NCI-H526 (cell line): ENCODE measurements at regions not wholly inside any gene's neighbourhood (a gene's known extent, or its start where the extent isn't known, plus 50 kb on each side); places are given as distances from the start of the nearest gene placed in this dataset.
"Not testable (repeated sequence)": the region's sequence is repeated elsewhere in the genome, so short reads cannot be mapped to it uniquely, and the experiment has no call there.

ENCODE experiments used
- DNase-seq, 2 experiments: peaks; one replicate each; lab custom pipeline; 2025; lab: John Stamatoyannopoulos, UW

DNA sequence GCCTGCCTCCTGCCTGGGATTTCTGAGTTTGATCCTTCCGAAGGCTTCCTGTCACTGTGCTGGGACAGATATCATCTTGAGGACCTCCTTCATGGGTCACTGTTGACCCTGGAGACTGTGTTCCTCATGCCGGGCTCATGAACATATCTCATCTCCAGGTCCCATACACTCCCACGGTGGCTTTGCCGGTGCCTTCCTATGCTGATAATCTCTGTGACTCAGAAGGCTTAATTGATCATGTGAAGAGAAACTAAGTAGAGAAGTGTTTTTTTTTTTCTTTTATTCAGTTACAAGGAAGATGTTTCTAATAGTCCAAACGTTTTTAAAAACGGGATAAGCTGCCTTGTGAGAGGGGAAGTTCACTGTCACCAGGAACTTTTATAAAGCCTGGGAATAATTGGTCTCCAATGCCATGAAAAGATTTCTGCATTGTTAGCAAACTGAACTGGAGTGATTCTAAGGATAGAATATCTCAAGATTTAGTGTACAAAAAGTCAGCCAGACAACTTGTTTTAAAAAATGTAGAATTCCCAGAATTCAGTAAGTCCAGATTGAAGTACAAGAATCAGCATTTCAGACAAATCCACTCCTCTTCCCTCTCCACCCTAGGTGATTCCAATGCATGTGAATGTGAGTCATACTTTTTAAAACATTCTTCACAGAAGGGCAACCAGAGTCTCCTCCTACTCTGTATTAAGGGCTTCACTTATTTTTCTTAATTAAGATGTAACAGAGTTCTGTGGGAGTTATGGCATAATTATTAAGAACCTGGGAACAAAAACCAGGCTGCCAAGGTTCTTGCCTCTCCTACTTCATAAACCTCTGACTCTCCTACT lies 139.8 kb upstream of the LGR5 start:
- no peak for DNase-seq

GRCh38 chr12:71297930-71298329 lies 140.1 kb upstream of the TSPAN8 start:
- no peak for DNase-seq

GRCh38 chr12:71295953-71296352 lies 138.2 kb upstream of the TSPAN8 start:
- no peak for DNase-seq

GRCh38 chr12:71291746-71292145 lies 133.9 kb upstream of the TSPAN8 start:
- DNase-seq = no peak

DNA sequence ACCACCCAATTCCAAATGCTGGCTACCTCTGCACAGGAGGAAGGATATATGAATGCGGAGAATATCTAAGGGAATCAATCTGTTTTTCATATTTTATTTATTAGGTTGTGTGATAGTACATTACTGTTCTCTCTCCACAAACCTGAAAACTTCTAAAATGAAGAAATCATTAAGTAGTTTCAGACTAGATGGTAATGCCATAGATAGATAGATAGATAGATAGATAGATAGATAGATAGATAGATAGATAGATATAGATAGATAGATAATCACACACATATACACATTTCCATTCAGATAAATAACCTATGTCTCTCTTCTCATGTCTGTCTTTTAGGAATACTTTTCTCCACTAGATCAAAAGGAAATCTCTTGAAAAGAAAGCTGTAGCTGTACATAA lies 126.1 kb upstream of the TSPAN8 start:
- no peak for DNase-seq

DNA sequence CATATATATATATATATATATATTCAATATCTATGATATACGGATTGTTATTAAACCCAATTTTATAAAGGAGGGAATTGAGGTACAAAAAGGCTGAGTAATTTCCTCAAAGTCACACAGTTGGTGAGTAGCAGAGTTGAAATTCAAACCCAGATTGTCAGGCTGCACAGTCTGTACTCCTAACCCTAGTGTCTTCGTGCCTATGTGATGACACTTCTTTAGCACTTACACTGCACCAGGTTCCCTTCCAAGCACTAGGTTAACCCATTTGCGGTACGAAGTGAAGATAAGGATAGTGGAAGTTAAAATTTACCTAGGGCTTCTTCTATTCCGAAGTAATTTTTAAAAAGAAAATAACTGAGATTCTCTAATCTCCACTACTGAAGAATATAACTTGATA lies 125.1 kb upstream of the TSPAN8 start:
- DNase-seq = no peak

- DNase-seq = no peak
Measured at GRCh38 chr12:71282020-71282419, 124.2 kb upstream of the TSPAN8 start.

GRCh38 chr12:71281425-71281824 lies 123.6 kb upstream of the TSPAN8 start:
- DNase-seq = no peak

DNA sequence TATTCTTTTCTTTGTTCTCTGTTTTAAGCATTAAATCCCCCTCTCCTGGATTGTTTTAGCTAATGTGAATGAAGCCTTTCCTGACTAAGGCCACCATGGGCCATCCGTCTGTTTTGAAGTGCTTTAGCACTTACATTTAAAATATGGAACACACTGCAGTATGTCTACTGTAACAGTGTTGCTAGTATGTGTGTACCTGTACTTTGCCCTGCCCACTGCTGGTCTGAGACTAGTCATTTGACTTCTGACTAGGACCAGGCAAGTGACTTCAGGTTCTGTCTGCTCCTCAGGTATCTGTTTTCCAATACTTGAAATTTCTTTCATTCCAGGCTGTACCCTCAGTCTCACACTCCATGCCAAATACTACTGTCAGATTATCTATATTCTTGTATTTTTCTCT lies 120.1 kb upstream of the TSPAN8 start:
- DNase-seq = no peak

DNA sequence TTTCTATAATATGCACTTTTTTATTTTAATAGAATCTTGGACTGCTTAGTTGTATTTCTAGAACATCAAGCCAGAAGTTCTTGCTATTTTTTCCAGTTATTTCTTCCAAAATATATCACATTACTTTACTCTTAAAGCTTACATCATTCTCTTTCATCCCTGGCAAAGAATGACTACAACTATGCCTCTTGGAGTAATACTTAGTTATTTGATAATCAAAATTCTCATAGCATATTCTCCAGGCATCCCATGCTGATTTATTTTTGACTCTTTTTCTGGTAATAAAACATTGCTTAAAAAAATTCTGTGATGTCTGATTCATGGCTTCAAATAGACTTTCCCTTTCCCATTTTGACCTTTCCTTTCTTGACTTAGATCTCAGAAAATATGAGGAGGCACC lies 118.7 kb upstream of the TSPAN8 start:
- no peak for DNase-seq

- not testable (repeated sequence) for DNase-seq
Measured at GRCh38 chr12:71270794-71271193, 113.0 kb upstream of the TSPAN8 start.

DNA sequence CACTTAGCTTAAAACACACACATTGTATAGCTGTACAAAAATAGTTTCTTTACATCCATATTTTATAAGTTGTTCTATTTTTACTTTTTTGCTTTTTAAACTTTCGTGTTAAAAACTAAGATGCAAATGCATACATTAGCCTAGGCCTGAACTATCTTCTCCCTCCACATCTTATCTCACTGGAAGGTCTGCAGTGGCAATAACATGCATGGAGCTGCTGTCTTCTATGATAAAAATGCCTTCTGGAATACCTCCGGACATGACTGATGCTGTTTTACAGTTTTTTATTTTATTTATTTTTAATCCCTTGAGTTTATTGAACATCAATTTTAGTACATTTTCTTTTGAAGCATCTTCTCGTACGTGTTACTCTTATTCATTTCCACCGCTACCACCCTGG lies 112.3 kb upstream of the TSPAN8 start:
- no peak for DNase-seq

DNA sequence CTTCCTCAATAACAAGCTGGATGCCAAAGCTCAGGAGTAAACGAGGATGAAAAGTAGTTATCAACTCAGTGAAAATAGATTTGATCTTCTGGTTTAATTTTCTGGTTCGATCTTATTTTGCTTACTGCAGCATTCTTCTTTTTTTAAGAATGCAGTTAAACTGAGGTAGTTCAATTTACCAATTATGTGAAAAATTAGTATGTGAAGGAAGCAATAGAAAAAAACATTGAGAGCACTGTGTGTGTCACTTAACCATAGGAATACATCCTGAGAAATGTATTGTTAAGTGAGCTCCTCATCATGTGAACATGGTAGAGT lies 111.4 kb upstream of the TSPAN8 start:
- DNase-seq = no peak

- DNase-seq = no peak
Measured at GRCh38 chr12:71268598-71269280, 110.9 kb upstream of the TSPAN8 start.

DNA sequence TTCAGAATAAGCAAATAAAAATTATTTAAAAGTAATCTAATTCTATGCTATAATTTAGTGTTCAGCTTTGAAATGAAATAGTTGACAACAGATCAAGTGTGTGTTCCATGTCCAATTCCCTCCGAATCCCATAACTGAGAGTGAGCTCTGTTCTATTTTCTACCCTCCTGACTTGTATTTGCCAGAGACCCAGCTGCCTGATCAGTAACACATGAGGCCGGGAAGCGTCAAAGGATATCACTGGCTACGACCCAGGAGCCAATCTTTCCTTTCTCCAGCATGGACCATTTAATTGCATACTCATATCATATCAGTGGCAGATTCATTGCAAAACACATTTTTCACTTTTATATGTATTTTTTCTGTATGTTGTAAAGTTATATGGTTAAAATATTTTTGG lies 108.8 kb upstream of the TSPAN8 start:
- DNase-seq = no peak

DNA sequence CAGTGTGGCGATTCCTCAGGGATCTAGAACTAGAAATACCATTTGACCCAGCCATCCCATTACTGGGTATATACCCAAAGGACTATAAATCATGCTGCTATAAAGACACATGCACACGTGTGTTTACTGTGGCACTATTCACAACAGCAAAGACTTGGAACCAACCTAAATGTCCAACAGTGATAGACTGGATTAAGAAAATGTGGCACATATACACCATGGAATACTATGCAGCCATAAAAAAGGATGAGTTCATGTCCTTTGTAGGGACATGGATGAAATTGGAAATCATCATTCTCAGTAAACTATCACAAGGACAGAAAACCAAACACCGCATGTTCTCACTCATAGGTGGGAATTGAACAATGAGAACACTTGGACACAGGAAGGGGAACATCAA lies 107.9 kb upstream of the TSPAN8 start:
- not testable (repeated sequence) for DNase-seq

DNA sequence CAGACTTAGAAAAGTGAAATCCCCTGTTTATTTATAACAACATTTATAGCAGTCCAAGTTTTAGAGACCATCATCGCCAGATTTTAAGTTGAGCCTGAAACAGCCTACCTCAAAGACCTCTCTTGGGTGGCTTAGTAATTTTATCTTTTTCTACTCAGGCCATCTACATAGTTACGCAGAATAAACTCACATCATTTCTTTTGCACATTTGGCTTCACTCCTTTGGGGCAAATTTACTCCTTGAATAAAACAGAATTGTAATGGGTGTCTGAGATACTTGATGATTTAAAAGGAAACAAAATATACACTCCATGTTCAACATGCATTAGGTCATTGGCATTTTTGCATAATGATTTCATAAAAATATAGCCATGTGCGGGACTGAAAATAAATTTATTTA lies 104.7 kb upstream of the TSPAN8 start:
- no peak for DNase-seq

DNA sequence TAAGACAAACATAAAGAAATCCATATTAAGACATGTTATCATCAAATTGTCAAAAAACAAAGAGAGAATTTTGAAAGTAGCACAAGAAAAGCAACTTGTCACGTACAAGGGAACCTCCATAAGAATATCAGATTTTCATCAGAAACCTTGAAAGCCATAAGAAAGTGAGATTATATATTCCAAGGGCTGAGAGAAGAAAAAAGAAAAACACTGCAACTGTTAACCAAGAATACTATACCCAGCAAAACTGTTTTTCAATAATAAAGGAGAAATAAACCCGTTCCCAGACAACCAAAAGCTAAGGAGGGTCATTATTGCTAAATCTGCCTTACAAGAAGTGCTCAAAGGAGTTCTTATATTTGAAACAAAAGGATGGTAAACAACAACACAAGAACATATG lies 94.7 kb upstream of the TSPAN8 start:
- DNase-seq = no peak

DNA sequence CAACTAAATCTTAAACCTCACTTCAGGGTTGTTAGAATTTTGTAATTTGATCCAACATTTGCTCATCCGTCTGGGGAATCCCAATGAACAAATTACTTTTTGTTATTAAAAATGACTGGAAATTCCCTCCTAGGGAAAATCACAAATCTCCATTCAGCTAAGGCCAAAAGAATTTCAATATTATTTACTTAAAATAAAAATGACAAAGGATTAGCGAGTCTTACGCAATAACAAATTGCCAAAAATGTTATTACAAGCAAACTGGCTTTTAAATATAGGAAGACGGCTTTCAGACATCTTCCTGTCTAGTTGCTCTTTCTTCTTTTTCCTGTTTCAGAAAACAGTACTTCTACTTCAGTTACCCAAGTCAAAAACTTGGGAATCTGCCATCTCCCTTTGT lies 92.4 kb upstream of the TSPAN8 start:
- no peak for DNase-seq

GRCh38 chr12:71243370-71243769 lies 85.6 kb upstream of the TSPAN8 start:
- no peak for DNase-seq

DNA sequence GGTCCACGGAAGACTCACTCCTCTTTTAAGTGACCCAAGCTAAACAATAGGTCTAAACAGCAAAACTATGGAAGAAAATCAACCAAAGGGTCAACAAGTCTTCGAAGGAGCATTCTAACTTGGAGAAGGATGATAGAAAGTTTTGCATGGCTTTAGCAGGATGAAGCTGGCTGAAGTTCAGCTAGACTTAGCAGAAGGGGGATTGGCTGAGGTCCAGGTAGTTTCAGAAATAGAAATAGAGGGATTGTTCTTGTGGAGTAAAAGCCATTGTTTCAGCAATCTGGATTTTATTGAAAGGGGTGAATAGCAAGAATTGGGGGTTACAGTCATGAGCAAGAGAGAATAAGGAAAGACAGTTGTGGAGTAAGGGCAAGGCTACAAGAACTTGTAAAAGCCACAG lies 84.7 kb upstream of the TSPAN8 start:
- no peak for DNase-seq

GRCh38 chr12:71240946-71241345 lies 83.1 kb upstream of the TSPAN8 start:
- no peak for DNase-seq

DNA sequence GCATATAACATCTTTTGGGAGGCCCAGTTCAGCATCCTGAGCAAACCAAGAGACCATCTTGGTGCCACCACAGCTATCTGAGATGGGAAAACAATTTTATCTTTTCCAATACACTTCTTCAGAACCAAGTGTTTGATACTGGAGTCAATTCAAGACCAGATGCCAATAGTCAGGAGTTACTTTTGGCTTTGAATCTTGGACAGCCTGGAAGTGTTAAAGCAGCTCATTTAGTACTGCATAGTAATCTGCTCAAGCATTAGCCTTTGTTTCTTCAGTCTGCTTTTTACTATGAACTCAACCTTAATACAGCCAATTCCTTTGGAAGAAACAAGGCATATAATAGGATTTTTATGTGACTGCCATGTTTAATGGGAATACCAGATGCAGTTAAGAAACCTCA lies 81.9 kb upstream of the TSPAN8 start:
- no peak for DNase-seq

DNA sequence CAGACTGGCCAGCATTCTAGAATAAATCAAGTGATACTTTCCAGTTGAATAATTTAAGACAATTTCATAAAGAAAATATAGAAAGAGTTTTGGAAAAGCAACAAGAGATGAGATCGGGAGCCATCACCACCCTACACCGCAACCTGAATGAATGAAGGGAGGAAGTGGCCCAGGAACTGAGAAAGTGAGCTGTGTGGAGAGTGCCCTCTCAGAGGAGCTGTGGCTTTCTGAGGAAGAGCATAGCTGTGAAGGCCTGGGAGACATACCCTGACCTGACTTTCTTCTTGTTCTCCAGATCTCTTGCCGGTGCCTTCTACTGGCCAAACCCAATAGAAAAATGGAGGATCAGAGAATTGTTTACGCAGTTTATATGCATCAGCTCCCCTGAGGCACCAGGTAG lies 79.3 kb upstream of the TSPAN8 start:
- DNase-seq = no peak
